HFF-Myc (cell line): ENCODE measurements at regions not wholly inside any gene's neighbourhood (a gene's known extent, or its start where the extent isn't known, plus 50 kb on each side); places are given as distances from the start of the nearest gene placed in this dataset.
"Not testable (repeated sequence)": the region's sequence is repeated elsewhere in the genome, so short reads cannot be mapped to it uniquely, and the experiment has no call there.

Experiments
- DNase-seq: peaks from one replicate; pipeline ENCODE4 v3.0.0-alpha.2; 2011; ENCODE audit warnings: low read depth; ENCODE audit errors: extremely low read depth
- H3K4me3 ChIP-seq: replicated peaks from 2 replicates; pipeline ENCODE4 v1.5.1; 2011; ENCODE audit warnings: low read depth, mild to moderate bottlenecking, control low read depth, low read length
- TF ChIP-seq, protein P1 (sequence below): IDR thresholded peaks from 2 replicates; pipeline ENCODE4 v1.5.1; 2012; ENCODE audit warnings: mild to moderate bottlenecking, low read depth, low read length, control low read depth; ENCODE audit errors: missing control alignments

- no peak overlapping the region for H3K4me3 ChIP-seq
- DNase-seq = no peak
Measured at GRCh38 chr16:21523411-21524067, 75.8 kb upstream of the METTL9 start.

DNA sequence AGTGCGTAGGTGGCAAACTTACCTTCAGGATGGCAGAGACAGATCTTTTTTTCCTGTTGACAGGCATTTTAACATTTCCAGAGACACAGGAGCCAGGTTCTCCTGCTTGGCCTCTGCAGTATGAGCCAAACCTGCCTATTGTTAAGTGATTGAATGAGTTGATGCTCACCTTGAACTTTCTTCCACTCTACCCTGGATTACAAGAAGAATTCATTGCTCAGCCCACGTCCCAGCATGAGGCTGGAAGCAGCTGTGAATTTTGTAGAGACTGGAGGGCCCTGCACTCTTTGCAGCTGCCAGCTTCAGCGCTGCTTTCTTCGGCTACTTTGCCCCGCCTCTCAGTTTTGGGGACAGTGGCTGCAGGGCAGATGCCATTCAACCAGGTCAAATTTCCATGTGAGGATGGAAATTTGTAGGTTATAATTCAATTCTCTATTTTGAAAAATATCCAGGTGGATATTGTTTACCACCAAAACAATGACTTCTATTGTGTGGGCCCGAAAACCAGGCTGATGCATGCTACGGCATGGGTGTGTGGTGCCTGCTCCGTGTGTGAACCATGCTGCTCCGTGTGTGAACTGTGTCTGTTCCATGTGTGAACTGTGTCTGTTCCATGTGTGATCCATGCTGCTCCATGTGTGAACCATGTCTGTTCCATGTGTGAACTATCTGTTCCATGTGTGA lies 75.2 kb upstream of the METTL9 start:
- no peak for DNase-seq
- H3K4me3 ChIP-seq = no peak overlapping the region
- TF ChIP-seq, protein P1, sequence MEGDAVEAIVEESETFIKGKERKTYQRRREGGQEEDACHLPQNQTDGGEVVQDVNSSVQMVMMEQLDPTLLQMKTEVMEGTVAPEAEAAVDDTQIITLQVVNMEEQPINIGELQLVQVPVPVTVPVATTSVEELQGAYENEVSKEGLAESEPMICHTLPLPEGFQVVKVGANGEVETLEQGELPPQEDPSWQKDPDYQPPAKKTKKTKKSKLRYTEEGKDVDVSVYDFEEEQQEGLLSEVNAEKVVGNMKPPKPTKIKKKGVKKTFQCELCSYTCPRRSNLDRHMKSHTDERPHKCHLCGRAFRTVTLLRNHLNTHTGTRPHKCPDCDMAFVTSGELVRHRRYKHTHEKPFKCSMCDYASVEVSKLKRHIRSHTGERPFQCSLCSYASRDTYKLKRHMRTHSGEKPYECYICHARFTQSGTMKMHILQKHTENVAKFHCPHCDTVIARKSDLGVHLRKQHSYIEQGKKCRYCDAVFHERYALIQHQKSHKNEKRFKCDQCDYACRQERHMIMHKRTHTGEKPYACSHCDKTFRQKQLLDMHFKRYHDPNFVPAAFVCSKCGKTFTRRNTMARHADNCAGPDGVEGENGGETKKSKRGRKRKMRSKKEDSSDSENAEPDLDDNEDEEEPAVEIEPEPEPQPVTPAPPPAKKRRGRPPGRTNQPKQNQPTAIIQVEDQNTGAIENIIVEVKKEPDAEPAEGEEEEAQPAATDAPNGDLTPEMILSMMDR = no peak

More at GRCh38 chr16:21523411-21524067, 75.8 kb upstream of the METTL9 start:
- TF ChIP-seq, protein P1 = no peak

GRCh38 chr16:21524752-21525028 lies 74.7 kb upstream of the METTL9 start:
- DNase-seq, H3K4me3 ChIP-seq: not testable (repeated sequence)

DNA sequence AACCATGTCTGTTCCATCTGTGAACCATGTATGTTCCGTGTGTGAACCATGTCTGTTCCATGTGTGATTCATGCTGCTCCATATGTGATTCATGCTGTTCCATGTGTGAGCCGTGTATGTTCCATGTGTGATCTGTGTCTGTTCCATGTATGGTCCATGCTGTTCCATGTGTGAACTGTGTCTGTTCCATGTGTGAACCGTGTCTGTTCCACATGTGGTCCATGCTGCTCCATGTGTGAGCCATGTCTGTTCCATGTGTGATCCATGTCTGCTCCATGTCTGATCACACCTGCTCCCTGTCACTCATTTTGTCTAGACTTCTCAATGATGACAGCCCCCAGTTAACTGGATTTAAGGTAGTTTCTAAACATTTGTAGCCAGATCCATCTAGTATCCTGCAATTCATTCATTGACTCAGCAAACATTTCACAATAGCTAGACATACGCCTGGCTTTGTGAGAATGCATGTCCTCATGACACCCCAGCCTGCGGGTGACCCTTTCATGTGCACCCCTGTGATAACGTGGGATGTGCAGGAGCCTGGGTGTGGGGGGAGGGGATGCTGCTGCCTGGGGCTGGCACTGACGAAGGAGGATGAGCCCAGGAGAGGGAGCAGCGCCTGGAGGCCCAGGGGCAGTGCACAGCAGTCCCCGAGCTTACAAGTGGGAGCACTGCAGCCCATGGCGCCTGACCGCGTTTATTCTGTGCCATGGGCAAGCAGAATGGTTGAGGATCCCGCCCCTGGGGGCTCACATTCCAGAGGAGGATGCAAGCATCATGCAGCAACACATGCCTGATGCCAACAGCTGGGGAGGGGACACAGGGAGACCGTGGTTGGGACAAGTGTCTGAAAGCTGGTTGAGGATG lies 74.1 kb upstream of the METTL9 start:
- not testable (repeated sequence) for H3K4me3 ChIP-seq, DNase-seq

DNA sequence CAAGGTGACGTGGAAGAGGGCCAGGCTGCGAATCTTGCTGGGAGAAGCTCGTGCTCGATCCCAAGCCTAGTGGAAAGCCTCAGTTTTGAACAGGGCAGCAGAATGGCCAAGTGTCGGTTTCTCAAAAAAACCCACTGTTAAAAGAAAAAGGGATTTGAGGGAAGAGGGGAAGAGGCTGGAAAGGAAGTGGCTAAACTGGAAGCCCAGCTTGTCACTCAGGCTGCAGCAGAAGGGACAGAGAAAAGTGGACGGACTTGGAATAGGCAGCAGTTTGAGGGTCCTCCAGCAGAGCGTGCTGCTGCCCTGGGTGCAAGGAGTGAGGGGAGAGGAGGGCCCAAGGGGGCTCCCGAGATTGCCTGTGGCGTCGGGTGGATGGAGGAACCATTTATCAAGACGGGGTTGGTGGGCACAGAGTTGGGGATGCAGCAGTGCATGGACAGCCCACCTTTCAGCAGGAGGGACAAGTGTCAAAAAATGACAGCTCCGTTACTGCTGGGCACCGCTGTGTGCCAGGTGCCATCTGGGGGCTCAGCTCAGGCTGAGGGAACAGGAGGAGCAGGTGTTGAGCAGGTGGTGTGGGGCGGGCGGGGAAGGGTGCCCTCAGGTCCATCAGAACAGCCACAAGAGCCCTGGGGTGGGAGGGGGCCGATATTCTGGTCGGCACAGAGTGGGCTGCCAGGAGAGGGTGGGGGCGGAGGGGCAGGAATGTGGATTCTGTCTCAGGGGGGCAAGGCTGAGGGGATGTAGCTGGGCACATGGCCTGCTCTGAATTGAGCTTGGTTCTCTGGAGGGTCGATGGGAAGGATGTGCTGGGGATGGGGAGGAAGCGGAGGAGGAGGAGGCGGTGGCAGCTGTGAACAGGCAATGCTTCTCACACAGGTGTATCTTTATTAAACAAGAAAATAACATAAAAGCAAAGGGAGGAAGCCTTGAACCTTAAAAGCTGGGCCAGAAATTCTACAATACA lies 73.1 kb upstream of the METTL9 start:
- H3K4me3 ChIP-seq, DNase-seq: not testable (repeated sequence)

DNA sequence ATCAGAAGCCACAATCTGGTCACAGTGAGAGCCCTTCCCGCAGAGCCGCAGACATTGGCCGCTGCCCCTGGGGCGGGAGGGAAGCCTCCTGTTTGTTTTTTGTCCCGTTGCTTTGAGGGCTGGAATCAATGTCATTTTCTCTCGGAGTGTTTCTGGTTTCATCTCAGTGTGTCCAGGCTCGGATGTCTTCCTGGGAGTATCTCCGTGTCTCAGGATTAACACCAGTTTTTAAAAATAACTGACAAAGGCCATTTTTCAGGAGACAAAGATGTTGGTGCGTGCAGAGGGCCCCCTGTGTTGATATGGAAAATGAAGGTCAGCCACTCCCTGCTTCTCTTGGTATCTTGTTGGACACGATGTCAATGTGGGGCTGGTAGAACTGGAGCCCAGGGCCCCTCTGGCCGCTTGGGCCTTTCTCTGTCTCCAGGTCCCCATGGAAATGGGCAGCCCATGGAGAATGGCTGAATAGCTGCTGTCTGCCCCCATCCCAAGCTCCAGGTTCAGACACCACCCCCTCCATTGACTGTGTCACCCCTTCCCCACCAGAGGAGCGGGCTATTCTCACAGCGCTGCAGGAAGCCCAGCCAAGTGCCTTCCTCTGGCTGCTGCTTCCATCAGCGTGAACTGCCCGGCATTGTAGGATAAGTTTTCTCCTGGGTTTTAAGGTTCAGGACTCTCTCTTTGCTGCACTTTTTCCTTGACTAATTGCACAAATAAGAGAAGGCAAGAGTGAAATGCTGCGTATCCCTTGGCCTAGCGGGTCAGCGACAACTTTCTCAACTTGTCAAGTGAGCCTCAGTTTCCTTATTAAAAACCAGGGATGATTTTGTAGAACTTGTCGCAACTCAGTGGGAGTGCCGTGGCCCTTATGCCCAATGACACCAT lies 72.2 kb upstream of the METTL9 start:
- DNase-seq = no peak
- H3K4me3 ChIP-seq = no peak overlapping the region
- TF ChIP-seq, protein P1 = no peak

- H3K4me3 ChIP-seq, DNase-seq: not testable (repeated sequence)
Measured at GRCh38 chr16:21529060-21529658, 70.2 kb upstream of the METTL9 start.

- H3K4me3 ChIP-seq, DNase-seq: not testable (repeated sequence)
Measured at GRCh38 chr16:21530729-21531383, 68.5 kb upstream of the METTL9 start.

DNA sequence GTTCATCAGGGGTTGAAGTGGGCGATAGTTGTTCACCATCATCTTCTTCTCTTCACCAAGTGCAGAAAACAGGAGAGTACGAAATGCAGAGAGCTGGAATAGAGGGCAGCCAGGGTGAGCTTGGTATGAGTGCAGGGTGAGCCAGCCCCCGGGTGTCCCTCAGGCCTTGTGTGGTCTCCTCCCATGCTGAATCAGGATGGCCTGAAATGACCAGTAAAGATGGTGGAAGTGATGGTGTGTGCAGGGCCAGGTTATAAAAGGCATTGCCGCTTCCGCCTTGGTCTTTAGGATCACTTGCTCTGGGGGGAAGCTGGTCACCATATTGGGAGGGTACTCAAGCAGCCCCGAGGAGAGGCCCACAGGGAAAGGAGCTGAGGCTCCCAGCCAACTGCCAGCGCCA lies 66.4 kb upstream of the METTL9 start:
- DNase-seq = not testable (repeated sequence)

DNA sequence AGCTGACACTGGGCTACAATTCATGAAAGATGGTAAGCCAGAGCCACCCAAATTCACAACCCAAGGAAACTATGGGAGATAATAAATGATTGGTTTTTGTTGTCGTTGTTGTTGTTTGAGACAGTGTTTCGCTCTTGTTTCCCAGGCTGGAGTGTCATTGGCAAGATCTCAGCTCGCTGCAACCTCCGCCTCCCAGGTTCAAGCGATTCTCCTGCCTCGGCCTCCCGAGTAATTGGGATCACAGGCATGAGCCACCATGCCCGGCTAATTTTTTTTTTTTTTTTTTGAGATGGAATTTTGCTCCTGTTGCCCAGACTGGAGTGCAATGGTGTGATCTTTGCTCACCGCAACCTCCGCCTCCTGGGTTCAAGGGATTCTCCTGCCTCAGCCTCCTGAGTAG lies 65.9 kb upstream of the METTL9 start:
- H3K4me3 ChIP-seq, DNase-seq: not testable (repeated sequence)

More for the DNA sequence above, 66.4 kb upstream of the METTL9 start:
- H3K4me3 ChIP-seq = not testable (repeated sequence)
